Keratinocyte (primary cell): ENCODE measurements at regions not wholly inside any gene's neighbourhood (a gene's known extent, or its start where the extent isn't known, plus 50 kb on each side); places are given as distances from the start of the nearest gene placed in this dataset.
"Not testable (repeated sequence)": the region's sequence is repeated elsewhere in the genome, so short reads cannot be mapped to it uniquely, and the experiment has no call there.

Experiments
- DNase-seq: peaks from one replicate; pipeline ENCODE4 v3.0.0-alpha.2; 2011; ENCODE audit warnings: low read depth, missing footprints, low spot score
- FAIRE-seq: peaks from 2 replicates; lab custom pipeline; 2011; peaks lifted over from hg19 to GRCh38; lab: Jason Lieb, UNC
- H2AFZ ChIP-seq: 2 replicates; pipeline ENCODE4 v1.6.0; 2012; ENCODE audit warnings: low read length, control low read depth, inconsistent platforms; ENCODE audit not compliant: control insufficient read depth
- H3K27ac ChIP-seq: 2 replicates; pipeline ENCODE4 v1.5.1; 2011; ENCODE audit warnings: low read length; ENCODE audit not compliant: control insufficient read depth, insufficient read depth
- H3K27me3 ChIP-seq: 3 replicates; pipeline ENCODE4 v1.6.0; 2011; ENCODE audit warnings: low read length; ENCODE audit not compliant: control insufficient read depth, insufficient read depth; ENCODE audit errors: extremely low read depth
- H3K36me3 ChIP-seq, 2 experiments: 2 replicates in 1 of 2; 3 replicates in 1 of 2; pipeline ENCODE4 v1.5.1; 2011; ENCODE audit warnings: low read length in 2 of 2, mild to moderate bottlenecking in 1 of 2; ENCODE audit not compliant: control insufficient read depth in 2 of 2, insufficient read depth in 2 of 2; ENCODE audit errors: extremely low read depth in 1 of 2
- H3K4me1 ChIP-seq: 3 replicates; pipeline ENCODE4 v1.5.1; 2011; ENCODE audit warnings: low read length; ENCODE audit not compliant: control insufficient read depth, insufficient read depth; ENCODE audit errors: extremely low read depth
- H3K4me2 ChIP-seq: 3 replicates; pipeline ENCODE4 v1.6.0; 2011; ENCODE audit warnings: low read depth, low read length; ENCODE audit not compliant: control insufficient read depth, insufficient read depth; ENCODE audit errors: extremely low read depth
- H3K4me3 ChIP-seq, 3 experiments: fragments of 200-600 bp in 1 of 3; sonication (generic) in 1 of 3; 2 replicates in 2 of 3; 3 replicates in 1 of 3; pipeline ENCODE4 v1.5.1; 2011 to 2016; ENCODE audit warnings: low read length in 3 of 3, mild to moderate bottlenecking in 3 of 3, control low read depth in 2 of 3, inconsistent platforms in 1 of 3, low read depth in 1 of 3, mixed read lengths in 1 of 3, mixed run types in 1 of 3, moderate library complexity in 1 of 3; ENCODE audit not compliant: control insufficient read depth in 2 of 3, insufficient read depth in 2 of 3; ENCODE audit errors: extremely low read depth in 1 of 3
- H3K79me2 ChIP-seq: 2 replicates; pipeline ENCODE4 v1.6.0; 2012; ENCODE audit warnings: low read length; ENCODE audit not compliant: control insufficient read depth, insufficient read depth
- H3K9ac ChIP-seq: 3 replicates; pipeline ENCODE4 v1.6.0; 2011; ENCODE audit warnings: low read length; ENCODE audit not compliant: control insufficient read depth, insufficient read depth; ENCODE audit errors: extremely low read depth
- H3K9me1 ChIP-seq: 3 replicates; pipeline ENCODE4 v1.6.0; 2011; ENCODE audit warnings: low read length; ENCODE audit not compliant: control insufficient read depth, insufficient read depth; ENCODE audit errors: extremely low read depth
- H3K9me3 ChIP-seq: 2 replicates; pipeline ENCODE4 v1.5.1; 2012; ENCODE audit warnings: low read depth, low read length; ENCODE audit not compliant: control insufficient read depth
- H4K20me1 ChIP-seq: 3 replicates; pipeline ENCODE4 v1.6.0; 2011; ENCODE audit warnings: low read length; ENCODE audit not compliant: control insufficient read depth, insufficient read depth; ENCODE audit errors: extremely low read depth
- EZH2 ChIP-seq: IDR thresholded peaks from one replicate; pipeline ENCODE4 v1.6.1; 2012; ENCODE audit warnings: inconsistent platforms, mild to moderate bottlenecking, low read length, moderate library complexity
- dilution Hi-C: fragments of 300-500 bp; cut with MboI; formaldehyde crosslinking; loops from one replicate; pipeline ENCODE4 v1.7.0; 2020; ENCODE audit warnings: low sequenced_read_pairs; ENCODE audit not compliant: extremely low pct_ligation_motif_present
- TF ChIP-seq, protein P1 (sequence below), 3 experiments: IDR thresholded peaks in 1 of 3; conservative IDR thresholded peaks in 1 of 3; optimal IDR thresholded peaks in 1 of 3; 2 replicates in 2 of 3; 3 replicates in 1 of 3; pipeline versions ENCODE3 to v1.5.1; 2011; ENCODE audit warnings: low read length in 3 of 3, mild to moderate bottlenecking in 3 of 3, moderate library complexity in 2 of 3, control low read depth in 1 of 3, inconsistent platforms in 1 of 3; ENCODE audit not compliant: insufficient read depth in 2 of 3; ENCODE audit errors: extremely low read depth in 1 of 3

DNA sequence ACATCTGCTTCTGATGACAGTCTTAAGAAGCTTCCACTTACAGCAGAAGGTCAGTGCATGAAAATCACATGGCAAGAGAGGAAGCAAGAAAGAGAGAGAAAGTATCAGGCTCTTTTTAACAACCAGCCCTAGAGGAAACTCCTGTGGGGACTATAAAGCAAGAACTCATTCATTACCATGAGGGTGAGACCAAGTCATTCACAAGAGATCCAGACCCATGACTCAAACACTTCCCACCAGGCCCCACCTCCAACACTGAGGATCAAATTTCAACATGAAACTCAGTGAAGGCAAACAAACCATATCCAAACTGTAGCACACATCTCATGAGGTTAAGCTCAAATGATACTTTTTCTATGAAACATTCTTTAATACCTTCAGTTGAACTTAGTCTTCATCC, 643.2 kb upstream of the SYNCRIP start:
- Histone ChIP-seq H3K4me3 (no peak overlapping the region), H3K36me3 (no peaks in the 10 kb centered on the region), H3K9me3 (no peaks in the 10 kb centered on the region), H4K20me1 (no peaks in the 10 kb centered on the region), H3K9me1 (no peaks in the 10 kb centered on the region), H3K4me1 (no peaks in the 10 kb centered on the region), H3K9ac (no peak overlapping the region), H3K27me3 (no peaks in the 10 kb centered on the region), H3K27ac (no peak overlapping the region), H3K79me2 (no peaks in the 10 kb centered on the region), H3K4me2 (no peak overlapping the region), H2AFZ (no peak overlapping the region)
- TF ChIP-seq EZH2 = no peak
- TF ChIP-seq, protein P1, sequence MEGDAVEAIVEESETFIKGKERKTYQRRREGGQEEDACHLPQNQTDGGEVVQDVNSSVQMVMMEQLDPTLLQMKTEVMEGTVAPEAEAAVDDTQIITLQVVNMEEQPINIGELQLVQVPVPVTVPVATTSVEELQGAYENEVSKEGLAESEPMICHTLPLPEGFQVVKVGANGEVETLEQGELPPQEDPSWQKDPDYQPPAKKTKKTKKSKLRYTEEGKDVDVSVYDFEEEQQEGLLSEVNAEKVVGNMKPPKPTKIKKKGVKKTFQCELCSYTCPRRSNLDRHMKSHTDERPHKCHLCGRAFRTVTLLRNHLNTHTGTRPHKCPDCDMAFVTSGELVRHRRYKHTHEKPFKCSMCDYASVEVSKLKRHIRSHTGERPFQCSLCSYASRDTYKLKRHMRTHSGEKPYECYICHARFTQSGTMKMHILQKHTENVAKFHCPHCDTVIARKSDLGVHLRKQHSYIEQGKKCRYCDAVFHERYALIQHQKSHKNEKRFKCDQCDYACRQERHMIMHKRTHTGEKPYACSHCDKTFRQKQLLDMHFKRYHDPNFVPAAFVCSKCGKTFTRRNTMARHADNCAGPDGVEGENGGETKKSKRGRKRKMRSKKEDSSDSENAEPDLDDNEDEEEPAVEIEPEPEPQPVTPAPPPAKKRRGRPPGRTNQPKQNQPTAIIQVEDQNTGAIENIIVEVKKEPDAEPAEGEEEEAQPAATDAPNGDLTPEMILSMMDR (optimal IDR thresholded peaks at IDR 0.05 in 1 of 3, IDR thresholded peaks at IDR 0.05 in 1 of 3, conservative IDR thresholded peaks at IDR 0.05 in 1 of 3; ENCODE audit: extremely low read depth in 1 of 3, insufficient read depth in 2 of 3, low read length in 3 of 3) = no peak
- dilution Hi-C loops = no loop called here
- FAIRE-seq (no peak), DNase-seq (no peak)

DNA sequence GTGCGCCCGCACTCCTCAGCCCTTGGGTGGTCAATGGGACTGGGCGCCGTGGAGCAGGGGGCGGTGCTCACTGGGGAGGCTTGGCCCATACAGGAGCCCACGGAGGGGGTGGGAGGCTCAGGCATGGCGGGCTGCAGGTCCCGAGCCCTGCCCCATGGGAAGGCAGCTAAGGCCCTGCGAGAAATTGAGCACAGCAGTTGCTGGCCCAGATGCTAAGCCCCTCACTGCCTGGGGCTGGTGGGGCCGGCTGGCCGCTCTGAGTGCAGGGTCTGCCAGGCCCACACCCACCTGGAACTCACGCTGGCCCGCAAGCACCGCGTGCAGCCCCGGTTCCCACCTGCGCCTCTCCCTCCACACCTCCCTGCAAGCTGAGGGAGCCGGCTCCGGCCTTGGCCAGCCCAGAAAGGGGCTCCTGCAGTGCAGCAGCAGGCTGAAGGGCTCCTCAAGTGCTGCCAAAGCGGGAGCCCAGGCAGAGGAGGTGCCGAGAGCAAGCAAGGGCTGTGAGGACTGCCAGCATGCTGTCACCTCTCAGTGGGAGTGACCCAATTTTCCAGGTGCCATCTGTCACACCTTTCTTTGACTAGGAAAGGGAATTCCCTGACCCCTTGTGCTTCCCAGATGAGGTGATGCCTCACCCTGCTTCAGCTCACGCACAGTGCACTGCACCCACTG, 642.3 kb upstream of the SYNCRIP start:
- not testable (repeated sequence) for H3K9ac ChIP-seq

DNA sequence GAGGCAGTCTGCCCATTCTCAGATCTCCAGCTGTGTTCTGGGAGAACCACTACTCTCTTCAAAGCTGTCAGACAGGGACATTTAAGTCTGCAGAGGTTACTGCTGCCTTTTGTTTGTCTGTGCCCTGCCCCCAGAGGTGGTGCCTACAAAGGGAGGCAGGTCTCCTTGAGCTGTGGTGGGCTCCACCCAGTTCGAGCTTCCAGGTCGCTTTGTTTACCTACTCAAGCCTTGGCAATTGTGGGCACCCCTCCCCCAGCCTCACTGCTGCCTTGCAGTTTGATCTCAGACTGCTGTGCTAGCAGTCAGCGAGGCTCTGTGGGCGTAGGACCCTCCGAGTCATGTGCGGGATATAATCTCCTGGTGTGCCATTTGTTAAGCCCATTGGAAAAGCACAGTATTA, 640.9 kb upstream of the SYNCRIP start:
- H2AFZ ChIP-seq, H3K9me3 ChIP-seq, H3K27me3 ChIP-seq, H3K27ac ChIP-seq, H4K20me1 ChIP-seq, H3K4me3 ChIP-seq, H3K9me1 ChIP-seq, H3K79me2 ChIP-seq, H3K4me1 ChIP-seq, H3K9ac ChIP-seq, dilution Hi-C loops, H3K36me3 ChIP-seq, H3K4me2 ChIP-seq, DNase-seq, FAIRE-seq: not testable (repeated sequence)

More for the DNA sequence above, 642.3 kb upstream of the SYNCRIP start:
- H3K27me3 ChIP-seq, FAIRE-seq, DNase-seq, H2AFZ ChIP-seq, H3K4me2 ChIP-seq, H3K9me3 ChIP-seq, H4K20me1 ChIP-seq, H3K9me1 ChIP-seq, H3K36me3 ChIP-seq, H3K4me1 ChIP-seq, H3K79me2 ChIP-seq, H3K27ac ChIP-seq, dilution Hi-C loops, H3K4me3 ChIP-seq: not testable (repeated sequence)
